ENCODE measurements at regions not wholly inside any gene's neighbourhood (a gene's known extent, or its start where the extent isn't known, plus 50 kb on each side); places are given as distances from the start of the nearest gene placed in this dataset.

DNA sequence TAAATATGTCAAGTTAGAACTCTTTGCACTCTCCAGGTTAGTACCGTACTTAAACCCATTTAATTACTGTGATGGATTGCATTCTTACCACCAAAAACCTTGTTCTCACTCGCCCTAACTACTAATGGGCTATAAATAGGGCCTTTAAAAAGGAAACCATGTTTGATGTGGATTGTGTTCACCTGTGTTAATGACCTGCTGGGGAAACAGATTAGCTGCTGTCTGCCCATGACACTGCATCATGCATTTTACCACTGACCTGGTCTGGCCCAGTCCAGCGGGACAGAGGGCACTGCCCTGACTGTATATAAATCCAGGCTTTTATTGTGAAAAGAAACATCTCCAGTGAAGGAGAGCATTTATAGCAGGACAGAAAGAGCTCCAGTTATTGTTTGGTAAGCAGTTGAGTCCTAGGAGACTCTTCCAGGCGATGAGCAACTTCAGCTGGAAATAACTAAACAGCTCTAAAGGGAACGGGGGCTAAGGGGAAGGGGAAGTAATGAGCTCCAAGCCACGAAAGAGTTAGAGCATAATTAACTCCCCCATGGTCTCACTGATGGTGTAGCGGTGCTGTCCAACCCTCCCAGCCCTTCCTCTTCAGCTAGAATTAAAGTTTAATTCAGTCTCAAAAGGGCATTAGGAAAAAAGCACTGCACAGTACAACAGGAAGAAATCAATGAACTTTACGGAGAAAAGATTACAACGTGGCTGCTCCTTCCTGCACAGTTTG, 303.1 kb downstream of the ENC1 start:
- no peak for DNase-seq

GRCh38 chr5:74336297-74336696, 304.2 kb downstream of the ENC1 start:
- no peak for DNase-seq

GRCh38 chr5:74334762-74335384, 305.7 kb downstream of the ENC1 start:
- peak; percentile 41 for DNase-seq

- peak; percentile 54 for DNase-seq
Observed at GRCh38 chr5:74334062-74334761, 306.3 kb downstream of the ENC1 start.

DNA sequence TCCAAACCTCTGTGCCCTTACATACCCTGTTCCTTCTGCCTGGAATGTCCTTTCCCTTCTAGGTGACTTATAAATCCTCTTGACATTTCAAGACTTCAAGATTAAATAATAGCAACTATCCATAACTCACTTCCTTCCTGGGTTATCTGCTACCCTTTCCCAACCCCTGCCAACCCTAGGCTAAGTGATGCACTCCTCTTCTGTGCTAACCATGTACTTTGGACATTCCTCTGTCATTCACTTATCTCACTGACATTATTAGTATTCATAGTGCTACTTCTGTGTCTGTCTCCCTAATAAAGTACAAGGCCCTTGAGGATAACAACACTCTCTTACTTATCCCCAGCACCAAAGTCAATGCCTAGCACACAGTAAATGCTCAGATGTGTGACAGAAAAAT, 307.1 kb downstream of the ENC1 start:
- no peak for DNase-seq

DNA sequence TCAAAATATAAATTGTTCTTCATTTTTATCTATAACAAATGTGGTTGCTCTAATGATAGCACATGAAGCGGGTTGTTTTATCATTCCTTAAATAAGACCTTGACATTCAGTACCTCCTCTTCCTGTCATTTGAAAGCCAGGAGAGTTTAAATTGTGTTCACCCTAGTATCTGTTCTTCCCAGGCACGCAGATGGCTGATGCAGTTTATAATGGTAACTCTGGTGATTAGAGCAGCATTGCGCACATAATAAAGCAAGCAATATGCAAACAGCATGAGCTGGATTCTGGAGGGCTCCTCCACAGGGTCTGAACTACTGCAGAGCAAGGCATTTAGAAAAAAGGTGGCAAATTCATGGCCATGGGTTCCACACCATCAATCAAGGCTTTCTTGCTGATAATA, 307.8 kb downstream of the ENC1 start:
- DNase-seq = no peak

- DNase-seq = no peak
Observed at GRCh38 chr5:74332006-74332405, 308.5 kb downstream of the ENC1 start.

DNA sequence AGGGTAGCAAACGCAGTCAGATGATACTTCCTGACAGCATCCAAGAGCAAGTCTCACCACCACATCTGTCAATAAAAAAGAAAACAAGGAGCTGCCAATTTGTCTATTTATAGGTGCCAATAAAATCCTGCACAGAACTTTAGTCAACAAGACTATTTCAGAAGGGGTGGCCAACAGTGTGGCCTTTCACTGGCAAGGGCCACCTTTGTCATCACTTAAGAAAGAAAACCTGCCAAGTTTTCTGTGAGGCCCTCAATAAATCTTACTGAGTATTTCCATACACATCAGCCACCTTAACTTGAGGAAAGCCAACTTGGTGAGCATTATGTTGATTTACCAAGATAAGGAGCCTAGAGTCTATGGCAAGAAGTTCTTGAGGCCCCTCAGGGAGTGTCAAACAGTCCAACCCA, 312.3 kb downstream of the ENC1 start:
- no peak for DNase-seq

DNA sequence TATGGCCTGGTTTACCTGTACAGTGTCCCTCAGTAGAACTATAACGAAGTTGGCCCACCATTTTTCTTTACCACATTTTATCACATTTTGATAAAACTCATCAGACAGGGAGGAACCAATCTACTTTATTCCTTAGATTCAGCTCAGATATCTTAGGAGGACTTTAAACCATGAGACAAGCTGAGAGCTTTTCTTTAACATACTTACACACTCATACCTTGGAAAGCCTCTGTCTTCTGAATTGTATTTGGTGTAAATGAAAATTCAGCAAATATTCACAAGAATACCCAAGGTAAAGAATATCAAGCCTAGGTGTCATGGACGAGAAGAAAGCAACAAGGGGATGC, 313.2 kb downstream of the ENC1 start:
- DNase-seq = no peak

DNA sequence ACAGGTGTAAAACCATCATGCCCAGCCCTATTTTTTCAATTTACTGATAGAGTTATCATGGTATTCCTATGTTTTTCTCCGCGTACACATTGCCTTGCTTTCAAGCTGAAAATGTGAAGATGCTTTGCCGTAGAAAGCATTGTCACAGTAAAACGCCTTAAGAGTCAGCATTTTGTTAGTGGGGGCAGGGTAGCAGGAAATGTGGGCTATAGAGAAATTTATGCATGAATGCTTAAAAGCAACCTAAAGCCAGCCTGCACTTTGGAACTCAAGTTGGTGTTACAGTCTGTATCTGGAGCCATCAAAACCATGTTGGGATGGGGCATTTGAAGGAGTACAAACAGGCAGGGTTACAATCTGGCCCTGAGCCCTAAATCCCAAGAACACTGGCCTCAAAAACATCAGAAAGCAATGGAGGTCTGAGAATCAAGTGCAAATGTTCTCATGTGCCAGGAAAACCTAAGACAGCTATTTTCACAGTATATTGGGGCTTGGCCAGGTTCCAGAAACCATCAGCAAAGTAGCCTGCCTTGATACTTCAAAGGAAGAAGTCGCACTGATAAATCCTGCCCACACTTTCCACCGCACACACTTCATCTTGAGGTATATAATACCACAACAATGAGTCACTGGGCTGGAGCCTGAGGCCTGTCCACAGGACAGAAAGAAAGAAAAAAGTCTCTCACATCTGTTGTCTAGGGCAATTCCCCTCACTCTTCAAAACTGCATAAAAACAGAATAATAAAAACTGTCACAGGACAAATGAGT, 313.8 kb downstream of the ENC1 start:
- peak; percentile 82 for DNase-seq

GRCh38 chr5:74325866-74326265, 314.7 kb downstream of the ENC1 start:
- no peak for DNase-seq

DNA sequence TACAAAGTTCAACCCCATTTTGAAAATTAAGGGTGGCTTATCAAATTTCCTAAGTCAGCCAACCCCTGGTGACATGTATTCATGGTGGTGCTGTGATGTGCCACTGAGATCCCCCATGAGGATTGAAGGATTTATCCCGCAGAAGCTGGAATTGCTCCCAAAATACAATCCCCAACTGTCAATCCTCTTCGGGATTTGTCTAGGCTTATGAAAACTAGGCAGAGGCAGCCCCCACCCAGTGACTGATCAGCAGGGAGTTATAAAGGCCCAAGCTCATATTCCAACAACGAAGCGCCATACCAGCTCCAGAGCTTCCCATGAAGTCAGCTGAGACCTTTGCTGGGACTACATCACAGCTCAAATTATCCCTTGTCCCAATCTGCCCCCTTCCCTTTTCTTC, 316.0 kb downstream of the ENC1 start:
- DNase-seq = no peak

- DNase-seq = no peak
Observed at GRCh38 chr5:74322944-74323343, 317.6 kb downstream of the ENC1 start.

- DNase-seq = no peak
Observed at GRCh38 chr5:74322191-74322590, 318.3 kb downstream of the ENC1 start.

GRCh38 chr5:74321326-74321725, 319.2 kb downstream of the ENC1 start:
- no peak for DNase-seq

GRCh38 chr5:74320526-74320925, 320.0 kb downstream of the ENC1 start:
- DNase-seq = no peak

DNA sequence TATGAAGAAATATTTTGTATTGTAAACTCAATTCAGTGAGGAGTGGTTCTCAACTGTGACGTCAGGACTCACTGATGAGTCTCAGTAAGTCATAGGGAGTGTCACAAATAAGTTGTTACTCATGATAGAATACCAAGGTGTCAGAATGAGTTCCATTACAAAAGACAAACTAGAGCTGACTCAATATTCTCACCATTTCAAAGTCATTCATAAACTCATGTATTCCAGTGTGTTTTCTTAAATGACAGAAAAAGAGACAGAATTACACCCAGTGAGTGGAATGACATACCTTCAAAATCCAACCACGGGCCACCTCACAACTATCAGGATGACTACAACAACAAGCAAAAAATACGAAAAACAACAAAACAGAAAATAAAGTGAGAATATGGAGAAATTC, 321.5 kb downstream of the ENC1 start:
- DNase-seq = no peak

GRCh38 chr5:74316064-74316603, 324.4 kb downstream of the ENC1 start:
- DNase-seq = no peak

DNA sequence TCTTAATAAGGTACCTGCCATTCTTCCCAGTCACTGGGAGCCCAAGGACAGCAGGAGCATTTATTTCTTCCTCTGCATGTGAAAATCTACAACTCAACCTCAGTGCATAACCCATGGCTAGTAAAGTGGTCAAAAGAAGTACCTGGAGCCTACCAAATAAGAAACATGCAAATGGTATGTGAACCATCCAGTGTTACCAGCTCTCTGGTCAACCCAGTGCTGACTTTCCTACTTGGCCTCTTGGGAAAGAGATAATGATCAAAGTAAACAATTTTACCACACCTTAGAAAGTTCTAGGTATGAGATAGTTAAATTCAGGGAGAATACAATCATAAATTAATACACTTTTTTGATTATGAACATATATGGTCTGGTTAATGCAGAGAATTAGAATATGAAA, 325.6 kb downstream of the ENC1 start:
- DNase-seq = no peak

GRCh38 chr5:74313896-74314295, 326.6 kb downstream of the ENC1 start:
- DNase-seq = no peak

- DNase-seq = no peak
Observed at GRCh38 chr5:74312746-74313145, 327.8 kb downstream of the ENC1 start.

GRCh38 chr5:74311961-74312360, 328.6 kb downstream of the ENC1 start:
- no peak for DNase-seq
